ENCODE measurements at regions not wholly inside any gene's neighbourhood (a gene's known extent, or its start where the extent isn't known, plus 50 kb on each side); places are given as distances from the start of the nearest gene placed in this dataset.

DNA sequence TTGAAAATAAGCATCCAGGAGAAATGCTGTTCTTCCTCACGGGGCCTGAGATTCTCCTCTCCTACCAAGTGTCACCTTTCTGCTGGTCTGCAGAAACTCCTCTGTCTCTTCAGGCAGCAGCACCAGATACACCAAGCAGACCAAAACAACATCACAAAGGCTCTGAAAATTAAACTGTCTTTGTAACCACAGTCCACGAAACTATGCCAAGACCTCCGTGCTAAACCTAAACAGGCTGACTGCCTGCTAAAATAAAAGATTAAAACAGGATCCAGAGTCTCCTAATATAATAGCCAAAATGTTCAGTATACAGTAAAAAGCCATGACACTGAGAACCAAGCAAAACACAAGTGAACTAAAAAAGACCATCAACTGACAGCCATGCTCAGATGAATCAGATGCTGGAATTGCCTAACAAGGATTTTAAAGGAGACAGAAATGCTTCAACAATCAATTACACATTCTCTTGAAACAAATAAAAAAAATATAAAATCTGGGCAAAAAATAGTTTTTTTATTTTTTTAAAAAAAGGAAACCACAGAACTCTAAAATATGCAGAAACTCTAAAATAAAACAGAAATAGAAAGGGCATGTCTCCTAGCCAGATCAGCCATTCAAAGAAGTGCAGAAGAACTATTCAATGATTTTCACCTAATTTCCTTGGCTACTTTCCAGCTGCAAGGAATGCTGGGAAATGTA, 50.3 kb upstream of the TOX3 start:
- no peak for TF ChIP-seq CTCF (IDR thresholded peaks at IDR 0.05; ENCODE audit: control extremely low read depth, extremely low read depth, low read depth, missing control alignments)
- DNase-seq (ENCODE audit: extremely low spot score) = no peak
- CTCF ChIA-PET = no interaction called here
- POLR2A ChIA-PET = no interaction called here

Data from GM10248 (cell line).